ENCODE measurements at regions not wholly inside any gene's neighbourhood (a gene's known extent, or its start where the extent isn't known, plus 50 kb on each side); places are given as distances from the start of the nearest gene placed in this dataset.
A peak's percentile ranks its signal among the peaks of the same experiment; 100 is the strongest.
"Not testable (repeated sequence)": the region's sequence is repeated elsewhere in the genome, so short reads cannot be mapped to it uniquely, and the experiment has no call there.

GRCh38 chr6:27633221-27633688, 160.3 kb upstream of the ZNF184 start:
- H3K27ac ChIP-seq (ENCODE audit: low read depth, low read length); H3K9ac ChIP-seq (ENCODE audit: low read depth, low read length); H3K36me3 ChIP-seq (ENCODE audit: control insufficient read depth, insufficient read depth, low read length); H3K4me3 ChIP-seq (ENCODE audit: low read depth, low read length); H3K9me3 ChIP-seq (ENCODE audit: control insufficient read depth, insufficient read depth, low read length); H3K4me1 ChIP-seq (ENCODE audit: control insufficient read depth, insufficient read depth, low read length): not testable (repeated sequence)
- peaks cover 10% of the 10 kb centered on the region; the same call in 1 of the 2 replicates for H3K27me3 ChIP-seq (ENCODE audit: control insufficient read depth, insufficient read depth, low read length)

- Histone ChIP-seq H3K27ac (ENCODE audit: low read depth, low read length) (no peak overlapping the region), H3K36me3 (ENCODE audit: control insufficient read depth, insufficient read depth, low read length) (no peaks in the 10 kb centered on the region), H3K4me1 (ENCODE audit: control insufficient read depth, insufficient read depth, low read length) (peaks cover 6% of the 10 kb centered on the region), H3K9me3 (ENCODE audit: control insufficient read depth, insufficient read depth, low read length) (no peaks in the 10 kb centered on the region), H3K4me3 (ENCODE audit: low read depth, low read length) (no peak overlapping the region; the same call in 1 of the 2 replicates), H3K9ac (ENCODE audit: low read depth, low read length) (no peak overlapping the region), H3K27me3 (ENCODE audit: control insufficient read depth, insufficient read depth, low read length) (peaks cover 10% of the 10 kb centered on the region; the same call in 1 of the 2 replicates)
Observed at GRCh38 chr6:27631609-27631916, 158.7 kb upstream of the ZNF184 start.

- Histone ChIP-seq H3K36me3 (ENCODE audit: control insufficient read depth, insufficient read depth, low read length) (no peaks in the 10 kb centered on the region), H3K4me3 (ENCODE audit: low read depth, low read length) (peak overlapping the region; percentile 93), H3K9ac (ENCODE audit: low read depth, low read length) (peak overlapping the region; percentile 54), H3K9me3 (ENCODE audit: control insufficient read depth, insufficient read depth, low read length) (no peaks in the 10 kb centered on the region), H3K27me3 (ENCODE audit: control insufficient read depth, insufficient read depth, low read length) (peaks cover 10% of the 10 kb centered on the region; the same call in 1 of the 2 replicates), H3K27ac (ENCODE audit: low read depth, low read length) (peak overlapping the region; percentile 69), H3K4me1 (ENCODE audit: control insufficient read depth, insufficient read depth, low read length) (peaks cover 6% of the 10 kb centered on the region)
Observed at GRCh38 chr6:27630727-27631608, 158.1 kb upstream of the ZNF184 start.

GRCh38 chr6:27624694-27625262, 151.9 kb upstream of the ZNF184 start:
- H3K4me1 ChIP-seq (ENCODE audit: control insufficient read depth, insufficient read depth, low read length) = 0 out of 2 replicates have a peak, but pooled peaks cover under 1% of the 10 kb centered on the region
- no peak overlapping the region for H3K9ac ChIP-seq (ENCODE audit: low read depth, low read length)
- H3K9me3 ChIP-seq (ENCODE audit: control insufficient read depth, insufficient read depth, low read length) = no peaks in the 10 kb centered on the region
- H3K27ac ChIP-seq (ENCODE audit: low read depth, low read length) = no peak overlapping the region
- H3K4me3 ChIP-seq (ENCODE audit: low read depth, low read length) = no peak overlapping the region
- no peaks in the 10 kb centered on the region for H3K36me3 ChIP-seq (ENCODE audit: control insufficient read depth, insufficient read depth, low read length)
- H3K27me3 ChIP-seq (ENCODE audit: control insufficient read depth, insufficient read depth, low read length) = peaks cover 5% of the 10 kb centered on the region; the same call in 1 of the 2 replicates

GRCh38 chr6:27623103-27623502, 150.2 kb upstream of the ZNF184 start:
- H3K27ac ChIP-seq (ENCODE audit: low read depth, low read length) = no peak overlapping the region
- no peak overlapping the region for H3K4me3 ChIP-seq (ENCODE audit: low read depth, low read length)
- no peaks in the 10 kb centered on the region for H3K27me3 ChIP-seq (ENCODE audit: control insufficient read depth, insufficient read depth, low read length)
- H3K36me3 ChIP-seq (ENCODE audit: control insufficient read depth, insufficient read depth, low read length) = no peaks in the 10 kb centered on the region
- H3K4me1 ChIP-seq (ENCODE audit: control insufficient read depth, insufficient read depth, low read length) = no peaks in the 10 kb centered on the region
- no peaks in the 10 kb centered on the region for H3K9me3 ChIP-seq (ENCODE audit: control insufficient read depth, insufficient read depth, low read length)
- H3K9ac ChIP-seq (ENCODE audit: low read depth, low read length) = no peak overlapping the region

- Histone ChIP-seq H3K4me3 (ENCODE audit: low read depth, low read length) (no peak overlapping the region), H3K9me3 (ENCODE audit: control insufficient read depth, insufficient read depth, low read length) (no peaks in the 10 kb centered on the region), H3K27ac (ENCODE audit: low read depth, low read length) (no peak overlapping the region), H3K27me3 (ENCODE audit: control insufficient read depth, insufficient read depth, low read length) (no peaks in the 10 kb centered on the region), H3K9ac (ENCODE audit: low read depth, low read length) (no peak overlapping the region), H3K36me3 (ENCODE audit: control insufficient read depth, insufficient read depth, low read length) (no peaks in the 10 kb centered on the region), H3K4me1 (ENCODE audit: control insufficient read depth, insufficient read depth, low read length) (no peaks in the 10 kb centered on the region)
Observed at GRCh38 chr6:27619436-27619835, 146.5 kb upstream of the ZNF184 start.

GRCh38 chr6:27617700-27618689, 145.1 kb upstream of the ZNF184 start:
- H3K9me3 ChIP-seq (ENCODE audit: control insufficient read depth, insufficient read depth, low read length) = no peaks in the 10 kb centered on the region
- H3K27ac ChIP-seq (ENCODE audit: low read depth, low read length) = no peak overlapping the region
- no peak overlapping the region for H3K9ac ChIP-seq (ENCODE audit: low read depth, low read length)

GRCh38 chr6:27617046-27617687, 144.3 kb upstream of the ZNF184 start:
- Histone ChIP-seq H3K4me3 (ENCODE audit: low read depth, low read length) (peak overlapping the region; percentile 81), H3K27ac (ENCODE audit: low read depth, low read length) (no peak overlapping the region), H3K9ac (ENCODE audit: low read depth, low read length) (peak overlapping the region; percentile 16), H3K4me1 (ENCODE audit: control insufficient read depth, insufficient read depth, low read length) (no peaks in the 10 kb centered on the region), H3K9me3 (ENCODE audit: control insufficient read depth, insufficient read depth, low read length) (no peaks in the 10 kb centered on the region), H3K27me3 (ENCODE audit: control insufficient read depth, insufficient read depth, low read length) (no peaks in the 10 kb centered on the region), H3K36me3 (ENCODE audit: control insufficient read depth, insufficient read depth, low read length) (no peaks in the 10 kb centered on the region)

More at GRCh38 chr6:27617700-27618689, 145.1 kb upstream of the ZNF184 start:
- no peaks in the 10 kb centered on the region for H3K4me1 ChIP-seq (ENCODE audit: control insufficient read depth, insufficient read depth, low read length)
- H3K4me3 ChIP-seq (ENCODE audit: low read depth, low read length) = peak overlapping the region; percentile 81
- H3K36me3 ChIP-seq (ENCODE audit: control insufficient read depth, insufficient read depth, low read length) = no peaks in the 10 kb centered on the region
- no peaks in the 10 kb centered on the region for H3K27me3 ChIP-seq (ENCODE audit: control insufficient read depth, insufficient read depth, low read length)

- no peaks in the 10 kb centered on the region for H3K27me3 ChIP-seq (ENCODE audit: control insufficient read depth, insufficient read depth, low read length)
- peak overlapping the region; percentile 16; the same call in 1 of the 2 replicates for H3K9ac ChIP-seq (ENCODE audit: low read depth, low read length)
- H3K36me3 ChIP-seq (ENCODE audit: control insufficient read depth, insufficient read depth, low read length) = no peaks in the 10 kb centered on the region
- H3K9me3 ChIP-seq (ENCODE audit: control insufficient read depth, insufficient read depth, low read length) = no peaks in the 10 kb centered on the region
- peak overlapping the region; percentile 81 for H3K4me3 ChIP-seq (ENCODE audit: low read depth, low read length)
- H3K4me1 ChIP-seq (ENCODE audit: control insufficient read depth, insufficient read depth, low read length) = no peaks in the 10 kb centered on the region
- no peak overlapping the region for H3K27ac ChIP-seq (ENCODE audit: low read depth, low read length)
Observed at GRCh38 chr6:27616328-27617045, 143.6 kb upstream of the ZNF184 start.

GRCh38 chr6:27611451-27611850, 138.5 kb upstream of the ZNF184 start:
- Histone ChIP-seq H3K27ac (ENCODE audit: low read depth, low read length) (no peak overlapping the region), H3K27me3 (ENCODE audit: control insufficient read depth, insufficient read depth, low read length) (no peaks in the 10 kb centered on the region; the same call in 1 of the 2 replicates), H3K4me3 (ENCODE audit: low read depth, low read length) (no peak overlapping the region), H3K36me3 (ENCODE audit: control insufficient read depth, insufficient read depth, low read length) (no peaks in the 10 kb centered on the region), H3K9ac (ENCODE audit: low read depth, low read length) (no peak overlapping the region), H3K4me1 (ENCODE audit: control insufficient read depth, insufficient read depth, low read length) (peaks cover 3% of the 10 kb centered on the region; the same call in 1 of the 2 replicates), H3K9me3 (ENCODE audit: control insufficient read depth, insufficient read depth, low read length) (no peaks in the 10 kb centered on the region)

Data from HUES48 (cell line).